ENCODE measurements at regions not wholly inside any gene's neighbourhood (a gene's known extent, or its start where the extent isn't known, plus 50 kb on each side); places are given as distances from the start of the nearest gene placed in this dataset.
"Not testable (repeated sequence)": the region's sequence is repeated elsewhere in the genome, so short reads cannot be mapped to it uniquely, and the experiment has no call there.

GRCh38 chr15:69675731-69676130, 223.1 kb downstream of the RPLP1 start:
- no peak for DNase-seq (ENCODE audit: low spot score)

- no peak for DNase-seq (ENCODE audit: low spot score)
Measured at GRCh38 chr15:69677403-69677802, 224.8 kb downstream of the RPLP1 start.

- no peak for DNase-seq (ENCODE audit: low spot score)
Measured at GRCh38 chr15:69679623-69680228, 227.1 kb downstream of the RPLP1 start.

GRCh38 chr15:69684823-69685222, 232.2 kb downstream of the RPLP1 start:
- DNase-seq (ENCODE audit: low spot score) = not testable (repeated sequence)

- no peak for DNase-seq (ENCODE audit: low spot score)
Measured at GRCh38 chr15:69685512-69686452, 233.2 kb downstream of the RPLP1 start.

GRCh38 chr15:69686626-69687025, 234.0 kb downstream of the RPLP1 start:
- DNase-seq (ENCODE audit: low spot score) = no peak

- no peak for DNase-seq (ENCODE audit: low spot score)
Measured at GRCh38 chr15:69689133-69689532, 236.5 kb downstream of the RPLP1 start.

GRCh38 chr15:69691307-69692015, 238.8 kb downstream of the RPLP1 start:
- no peak for DNase-seq (ENCODE audit: low spot score)

GRCh38 chr15:69692342-69692741, 239.7 kb downstream of the RPLP1 start:
- DNase-seq (ENCODE audit: low spot score) = no peak

- no peak for DNase-seq (ENCODE audit: low spot score)
Measured at GRCh38 chr15:69693059-69693458, 240.4 kb downstream of the RPLP1 start.

- DNase-seq (ENCODE audit: low spot score) = no peak
Measured at GRCh38 chr15:69696946-69697345, 244.3 kb downstream of the RPLP1 start.

GRCh38 chr15:69697916-69698315, 245.3 kb downstream of the RPLP1 start:
- no peak for DNase-seq (ENCODE audit: low spot score)

GRCh38 chr15:69699096-69699495, 246.5 kb downstream of the RPLP1 start:
- DNase-seq (ENCODE audit: low spot score) = no peak

GRCh38 chr15:69700380-69700779, 247.8 kb downstream of the RPLP1 start:
- no peak for DNase-seq (ENCODE audit: low spot score)

- no peak for DNase-seq (ENCODE audit: low spot score)
Measured at GRCh38 chr15:69701198-69701597, 248.6 kb downstream of the RPLP1 start.

GRCh38 chr15:69703532-69704187, 251.0 kb downstream of the RPLP1 start:
- DNase-seq (ENCODE audit: low spot score) = no peak

GRCh38 chr15:69704229-69704628, 251.6 kb downstream of the RPLP1 start:
- DNase-seq (ENCODE audit: low spot score) = no peak

- no peak for DNase-seq (ENCODE audit: low spot score)
Measured at GRCh38 chr15:69704700-69705099, 252.1 kb downstream of the RPLP1 start.

GRCh38 chr15:69706353-69707097, 253.9 kb downstream of the RPLP1 start:
- no peak for DNase-seq (ENCODE audit: low spot score)

- not testable (repeated sequence) for DNase-seq (ENCODE audit: low spot score)
Measured at GRCh38 chr15:69707241-69707640, 254.6 kb downstream of the RPLP1 start.

- not testable (repeated sequence) for DNase-seq (ENCODE audit: low spot score)
Measured at GRCh38 chr15:69708436-69709122, 256.0 kb downstream of the RPLP1 start.

Data from mucosa of gallbladder (tissue), 1 donor.